Mesenchymal stem cell (in vitro differentiated cells and primary cell): ENCODE measurements at regions not wholly inside any gene's neighbourhood (a gene's known extent, or its start where the extent isn't known, plus 50 kb on each side); places are given as distances from the start of the nearest gene placed in this dataset.

Experiments used
- DNase-seq: peaks from one replicate; pipeline ENCODE4 v3.0.0-alpha.2; 2013
- H2AFZ ChIP-seq: one replicate; pipeline ENCODE4 v1.6.1; 2013; ENCODE audit warnings: low read depth, mild to moderate bottlenecking, control low read depth, inconsistent platforms, low read length, moderate library complexity
- H2AK5ac ChIP-seq: 2 replicates; pipeline ENCODE4 v1.6.1; 2013; ENCODE audit warnings: low read length, moderate library complexity, mild to moderate bottlenecking, inconsistent platforms; ENCODE audit not compliant: severe bottlenecking
- H2BK120ac ChIP-seq: one replicate; pipeline ENCODE4 v1.6.1; 2013; ENCODE audit warnings: low read depth, mild to moderate bottlenecking, inconsistent platforms, low read length, moderate library complexity
- H2BK12ac ChIP-seq, 2 experiments: one replicate each; pipeline ENCODE4 v1.6.1; 2013; ENCODE audit warnings: inconsistent platforms in 2 of 2, low read length in 2 of 2, mild to moderate bottlenecking in 2 of 2, moderate library complexity in 2 of 2, control low read depth in 1 of 2
- H2BK15ac ChIP-seq: one replicate; pipeline ENCODE4 v1.6.1; 2013; ENCODE audit warnings: mild to moderate bottlenecking, low read depth, inconsistent platforms; ENCODE audit not compliant: poor library complexity, severe bottlenecking
- H2BK5ac ChIP-seq: 2 replicates; pipeline ENCODE4 v1.6.1; 2013; ENCODE audit warnings: low read depth, mild to moderate bottlenecking, low read length, control low read depth, inconsistent platforms; ENCODE audit not compliant: poor library complexity, severe bottlenecking
- H3K14ac ChIP-seq, 2 experiments: one replicate each; pipeline ENCODE4 v1.6.1; 2013; ENCODE audit warnings: inconsistent platforms in 2 of 2, low read length in 2 of 2, control low read depth in 1 of 2, mild to moderate bottlenecking in 1 of 2, moderate library complexity in 1 of 2
- H3K18ac ChIP-seq, 2 experiments: one replicate each; pipeline ENCODE4 v1.6.1; 2013; ENCODE audit warnings: inconsistent platforms in 2 of 2, low read length in 2 of 2, control low read depth in 1 of 2, low read depth in 1 of 2, mild to moderate bottlenecking in 1 of 2
- H3K23ac ChIP-seq, 2 experiments: one replicate each; pipeline ENCODE4 v1.6.1; 2013; ENCODE audit warnings: inconsistent platforms in 2 of 2, low read length in 2 of 2, mild to moderate bottlenecking in 2 of 2, moderate library complexity in 2 of 2, control low read depth in 1 of 2
- H3K27ac ChIP-seq: 2 replicates; pipeline ENCODE4 v1.5.1; 2013; ENCODE audit warnings: mild to moderate bottlenecking, moderate library complexity, low read length, control low read depth, inconsistent platforms; ENCODE audit not compliant: poor library complexity, severe bottlenecking
- H3K27me3 ChIP-seq, 2 experiments: 2 replicates each; pipeline versions ENCODE4 v1.6.1 to v1.7.0; 2013; ENCODE audit warnings: low read length in 2 of 2, mild to moderate bottlenecking in 2 of 2, moderate library complexity in 2 of 2, control low read depth in 1 of 2, inconsistent platforms in 1 of 2; ENCODE audit not compliant: control insufficient read depth in 1 of 2, insufficient read depth in 1 of 2
- H3K36me3 ChIP-seq, 2 experiments: 2 replicates each; pipeline versions ENCODE4 v1.6.1 to v1.7.0; 2013; ENCODE audit warnings: low read length in 2 of 2, control low read depth in 1 of 2, inconsistent platforms in 1 of 2, low read depth in 1 of 2, mild to moderate bottlenecking in 1 of 2; ENCODE audit not compliant: insufficient read depth in 2 of 2, control insufficient read depth in 1 of 2
- H3K4ac ChIP-seq, 2 experiments: one replicate each; pipeline ENCODE4 v1.6.1; 2013; ENCODE audit warnings: inconsistent platforms in 2 of 2, low read length in 2 of 2, mild to moderate bottlenecking in 2 of 2, moderate library complexity in 2 of 2, control low read depth in 1 of 2, low read depth in 1 of 2
- H3K4me1 ChIP-seq: 2 replicates; pipeline ENCODE4 v1.6.1; 2013; ENCODE audit warnings: low read depth, low read length, control low read depth; ENCODE audit not compliant: control insufficient read depth, insufficient read depth
- H3K4me2 ChIP-seq: 2 replicates; pipeline ENCODE4 v1.6.1; 2013; ENCODE audit warnings: low read length, mild to moderate bottlenecking, inconsistent platforms; ENCODE audit not compliant: poor library complexity, severe bottlenecking
- H3K4me3 ChIP-seq, 2 experiments: 2 replicates each; pipeline versions ENCODE4 v1.5.1 to v1.7.0; 2013; ENCODE audit warnings: low read length in 2 of 2, mild to moderate bottlenecking in 2 of 2, control low read depth in 1 of 2, low read depth in 1 of 2; ENCODE audit not compliant: insufficient read depth in 1 of 2
- H3K79me1 ChIP-seq: replicated peaks from 2 replicates; pipeline ENCODE4 v1.6.1; 2013; ENCODE audit warnings: mild to moderate bottlenecking, control low read depth, low read length, inconsistent platforms; ENCODE audit not compliant: poor library complexity, severe bottlenecking
- H3K9ac ChIP-seq: 2 replicates; pipeline ENCODE4 v1.7.0; 2013; ENCODE audit warnings: mild to moderate bottlenecking, low read length, moderate library complexity
- H3K9me3 ChIP-seq: 2 replicates; pipeline ENCODE4 v1.7.0; 2013; ENCODE audit warnings: mild to moderate bottlenecking, low read length; ENCODE audit not compliant: control insufficient read depth
- H4K8ac ChIP-seq: one replicate; pipeline ENCODE4 v1.6.1; 2013; ENCODE audit warnings: inconsistent platforms, mild to moderate bottlenecking, low read length, moderate library complexity
- H4K91ac ChIP-seq: one replicate; pipeline ENCODE4 v1.6.1; 2013; ENCODE audit warnings: mild to moderate bottlenecking, low read length, inconsistent platforms
- WGBS: methylation state at CpG from one replicate; pipeline ENCODE4 v1.1.7; 2013; ENCODE audit warnings: mixed read lengths; 5-methylcytosine and 5-hydroxymethylcytosine counted together

GRCh38 chr16:66095676-66096075 lies 270.8 kb upstream of the CDH5 start:
- Histone ChIP-seq H2BK12ac (no peak overlapping the region), H3K9ac (no peak overlapping the region), H3K23ac (no peak overlapping the region), H3K79me1 (no peaks in the 10 kb centered on the region), H3K27me3 (no peaks in the 10 kb centered on the region), H3K4me3 (no peak overlapping the region), H2AK5ac (no peak overlapping the region), H3K18ac (no peak overlapping the region), H3K4ac (no peak overlapping the region), H3K4me1 (no peaks in the 10 kb centered on the region), H2AFZ (no peak overlapping the region), H3K14ac (no peak overlapping the region), H2BK120ac (no peak overlapping the region), H3K36me3 (no peaks in the 10 kb centered on the region), H3K9me3 (no peaks in the 10 kb centered on the region), H4K8ac (no peak overlapping the region), H3K4me2 (no peak overlapping the region), H2BK15ac (no peak overlapping the region), H4K91ac (no peak overlapping the region), H3K27ac (no peak overlapping the region), H2BK5ac (no peak overlapping the region)
- no peak for DNase-seq

- Histone ChIP-seq H3K36me3 (no peaks in the 10 kb centered on the region), H3K27ac (no peak overlapping the region), H2BK5ac (no peak overlapping the region), H3K4me1 (no peaks in the 10 kb centered on the region), H2BK120ac (no peak overlapping the region), H3K18ac (no peak overlapping the region), H2AK5ac (no peak overlapping the region), H3K4ac (no peak overlapping the region), H4K91ac (no peak overlapping the region), H4K8ac (no peak overlapping the region), H2BK12ac (no peak overlapping the region), H3K4me3 (no peak overlapping the region), H3K9ac (no peak overlapping the region), H3K9me3 (no peaks in the 10 kb centered on the region), H3K14ac (no peak overlapping the region), H2AFZ (no peak overlapping the region), H3K27me3 (no peaks in the 10 kb centered on the region), H3K79me1 (no peaks in the 10 kb centered on the region), H3K4me2 (no peak overlapping the region), H3K23ac (no peak overlapping the region), H2BK15ac (no peak overlapping the region)
- 55% methylated on average over 4 of the region's 4 CpGs for WGBS
- DNase-seq = peak; percentile 18
Measured at GRCh38 chr16:66093191-66093590, 273.3 kb upstream of the CDH5 start.

- H3K14ac ChIP-seq = no peak overlapping the region
- H4K8ac ChIP-seq = no peak overlapping the region
- no peak overlapping the region for H2BK15ac ChIP-seq
- no peak overlapping the region for H2BK120ac ChIP-seq
- H3K4me1 ChIP-seq = no peaks in the 10 kb centered on the region
- H3K27ac ChIP-seq = no peak overlapping the region
- no peak overlapping the region for H3K23ac ChIP-seq
- no peak overlapping the region for H3K4me2 ChIP-seq
- H2BK5ac ChIP-seq = no peak overlapping the region
- no peaks in the 10 kb centered on the region for H3K79me1 ChIP-seq
- H3K27me3 ChIP-seq = no peaks in the 10 kb centered on the region
- no peak overlapping the region for H3K4me3 ChIP-seq
- H2AFZ ChIP-seq = no peak overlapping the region
- no peaks in the 10 kb centered on the region for H3K36me3 ChIP-seq
- H3K9me3 ChIP-seq = no peaks in the 10 kb centered on the region
- H2AK5ac ChIP-seq = no peak overlapping the region
- H2BK12ac ChIP-seq = no peak overlapping the region
- no peak overlapping the region for H3K18ac ChIP-seq
- peak; percentile 26 for DNase-seq
- H3K9ac ChIP-seq = peak overlapping the region; percentile 60
- H3K4ac ChIP-seq = no peak overlapping the region
- H4K91ac ChIP-seq = no peak overlapping the region
Measured at GRCh38 chr16:66091471-66091891, 275.0 kb upstream of the CDH5 start.

DNA sequence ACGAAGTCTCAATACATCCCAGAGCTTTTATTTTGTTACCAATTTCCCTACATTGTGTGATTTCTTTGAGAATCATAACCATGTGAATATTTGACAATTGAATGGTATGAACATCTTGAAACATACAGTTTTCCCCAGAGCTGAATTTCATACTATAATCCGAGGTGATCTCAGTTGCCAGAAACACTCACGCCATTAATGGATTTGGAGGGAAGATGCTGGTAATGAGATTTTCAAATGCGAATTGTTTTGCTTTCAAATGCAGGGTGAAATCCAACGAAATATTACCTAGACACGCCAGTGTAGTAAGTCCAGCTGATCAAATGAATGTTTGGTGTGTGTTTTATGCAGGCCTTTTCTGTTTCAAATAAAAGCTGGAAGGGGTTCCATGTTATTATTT lies 277.8 kb upstream of the CDH5 start:
- Histone ChIP-seq H2BK5ac (no peak overlapping the region), H3K14ac (no peak overlapping the region), H3K4me2 (no peak overlapping the region), H2BK15ac (no peak overlapping the region), H4K91ac (no peak overlapping the region), H3K27ac (no peak overlapping the region), H3K36me3 (no peaks in the 10 kb centered on the region), H3K79me1 (no peaks in the 10 kb centered on the region), H4K8ac (no peak overlapping the region), H2AFZ (no peak overlapping the region), H3K23ac (no peak overlapping the region), H3K18ac (no peak overlapping the region), H2AK5ac (no peak overlapping the region), H3K4me1 (no peaks in the 10 kb centered on the region), H3K9ac (no peak overlapping the region), H3K4me3 (no peak overlapping the region), H2BK120ac (no peak overlapping the region), H2BK12ac (no peak overlapping the region), H3K4ac (no peak overlapping the region), H3K27me3 (no peaks in the 10 kb centered on the region), H3K9me3 (no peaks in the 10 kb centered on the region)
- WGBS = 92% methylated on average over 5 of the region's 6 CpGs
- no peak for DNase-seq
